ENCODE measurements at regions not wholly inside any gene's neighbourhood (a gene's known extent, or its start where the extent isn't known, plus 50 kb on each side); places are given as distances from the start of the nearest gene placed in this dataset.
"Not testable (repeated sequence)": the region's sequence is repeated elsewhere in the genome, so short reads cannot be mapped to it uniquely, and the experiment has no call there.

GRCh38 chr3:186444288-186444687, 82.3 kb upstream of the DGKG start:
- Histone ChIP-seq H3K9me3 (ENCODE audit: low read depth) (no peaks in the 10 kb centered on the region), H4K20me1 (ENCODE audit: insufficient read depth, poor library complexity, severe bottlenecking) (no peaks in the 10 kb centered on the region)

GRCh38 chr3:186442979-186443378, 80.9 kb upstream of the DGKG start:
- not testable (repeated sequence) for H3K9me3 ChIP-seq (ENCODE audit: low read depth); H3K27ac ChIP-seq; H2AFZ ChIP-seq; H3K36me3 ChIP-seq (replicated peaks; ENCODE audit: insufficient read depth, low read depth); H3K27me3 ChIP-seq; DNase-seq (ENCODE audit: low spot score); H3K79me2 ChIP-seq; H3K4me1 ChIP-seq (ENCODE audit: insufficient read depth); H3K9me2 ChIP-seq (replicated peaks; ENCODE audit: insufficient read depth); H4K20me1 ChIP-seq (ENCODE audit: insufficient read depth, poor library complexity, severe bottlenecking); H3K4me2 ChIP-seq; H3K4me3 ChIP-seq
- 85% methylated on average over 9 of the region's 9 CpGs for WGBS (ENCODE audit: low lambda C conversion rate, missing lambda C conversion rate)

More at GRCh38 chr3:186444288-186444687, 82.3 kb upstream of the DGKG start:
- TF ChIP-seq EZH2phosphoT487 (IDR thresholded peaks at IDR 0.05; ENCODE audit: low read depth, severe bottlenecking, unreplicated experiment) (no peak), EZH2 (IDR thresholded peaks at IDR 0.05; ENCODE audit: borderline replicate concordance) (no peak), CTCF (IDR thresholded peaks at IDR 0.05; ENCODE audit: poor library complexity) (no peak)
- no peak overlapping the region for H2AFZ ChIP-seq
- no peaks in the 10 kb centered on the region for H3K27me3 ChIP-seq
- no peak overlapping the region for H3K27ac ChIP-seq
- H3K9me2 ChIP-seq (replicated peaks; ENCODE audit: insufficient read depth), result no peaks in the 10 kb centered on the region
- H3K4me1 ChIP-seq (ENCODE audit: insufficient read depth), result no peaks in the 10 kb centered on the region
- H3K4me3 ChIP-seq, result no peak overlapping the region
- H3K4me2 ChIP-seq, result no peak overlapping the region
- no peaks in the 10 kb centered on the region for H3K79me2 ChIP-seq
- DNase-seq (ENCODE audit: low spot score), result no peak
- H3K36me3 ChIP-seq (replicated peaks; ENCODE audit: insufficient read depth, low read depth), result no peaks in the 10 kb centered on the region

- no peak for DNase-seq (ENCODE audit: low spot score)
- no peak overlapping the region for H3K27ac ChIP-seq
- no peak overlapping the region for H3K4me3 ChIP-seq
- H3K4me1 ChIP-seq (ENCODE audit: insufficient read depth), result no peaks in the 10 kb centered on the region
- no peaks in the 10 kb centered on the region for H3K79me2 ChIP-seq
- H3K9me3 ChIP-seq (ENCODE audit: low read depth), result no peaks in the 10 kb centered on the region
- no peak overlapping the region for H3K4me2 ChIP-seq
- no peak overlapping the region for H2AFZ ChIP-seq
- no peak for TF ChIP-seq EZH2 (IDR thresholded peaks at IDR 0.05; ENCODE audit: borderline replicate concordance)
- TF ChIP-seq EZH2phosphoT487 (IDR thresholded peaks at IDR 0.05; ENCODE audit: low read depth, severe bottlenecking, unreplicated experiment), result no peak
- TF ChIP-seq CTCF (IDR thresholded peaks at IDR 0.05; ENCODE audit: poor library complexity), result no peak
- H3K36me3 ChIP-seq (replicated peaks; ENCODE audit: insufficient read depth, low read depth), result no peaks in the 10 kb centered on the region
- H3K9me2 ChIP-seq (replicated peaks; ENCODE audit: insufficient read depth), result no peaks in the 10 kb centered on the region
- 73% methylated on average over 2 of the region's 2 CpGs for WGBS (ENCODE audit: low lambda C conversion rate, missing lambda C conversion rate)
- H3K27me3 ChIP-seq, result no peaks in the 10 kb centered on the region
- no peaks in the 10 kb centered on the region for H4K20me1 ChIP-seq (ENCODE audit: insufficient read depth, poor library complexity, severe bottlenecking)
These were observed 80.1 kb upstream of the DGKG start for GRCh38 chr3:186442162-186442561.

GRCh38 chr3:186440891-186441290, 78.9 kb upstream of the DGKG start:
- Histone ChIP-seq H4K20me1 (ENCODE audit: insufficient read depth, poor library complexity, severe bottlenecking) (no peaks in the 10 kb centered on the region), H3K36me3 (replicated peaks; ENCODE audit: insufficient read depth, low read depth) (no peaks in the 10 kb centered on the region), H3K9me3 (ENCODE audit: low read depth) (no peaks in the 10 kb centered on the region), H2AFZ (no peak overlapping the region), H3K9me2 (replicated peaks; ENCODE audit: insufficient read depth) (no peaks in the 10 kb centered on the region), H3K4me2 (no peak overlapping the region), H3K4me1 (ENCODE audit: insufficient read depth) (no peaks in the 10 kb centered on the region), H3K4me3 (no peak overlapping the region), H3K27ac (no peak overlapping the region), H3K27me3 (no peaks in the 10 kb centered on the region), H3K79me2 (no peaks in the 10 kb centered on the region)
- TF ChIP-seq EZH2phosphoT487 (IDR thresholded peaks at IDR 0.05; ENCODE audit: low read depth, severe bottlenecking, unreplicated experiment) (no peak), EZH2 (IDR thresholded peaks at IDR 0.05; ENCODE audit: borderline replicate concordance) (no peak), CTCF (IDR thresholded peaks at IDR 0.05; ENCODE audit: poor library complexity) (no peak)
- DNase-seq (ENCODE audit: low spot score), result no peak
- 88% methylated on average over 3 of the region's 3 CpGs for WGBS (ENCODE audit: low lambda C conversion rate, missing lambda C conversion rate)

Measured in hepatocyte (in vitro differentiated cells).